ENCODE measurements at regions not wholly inside any gene's neighbourhood (a gene's known extent, or its start where the extent isn't known, plus 50 kb on each side); places are given as distances from the start of the nearest gene placed in this dataset.
A peak's percentile ranks its signal among the peaks of the same experiment; 100 is the strongest.

DNA sequence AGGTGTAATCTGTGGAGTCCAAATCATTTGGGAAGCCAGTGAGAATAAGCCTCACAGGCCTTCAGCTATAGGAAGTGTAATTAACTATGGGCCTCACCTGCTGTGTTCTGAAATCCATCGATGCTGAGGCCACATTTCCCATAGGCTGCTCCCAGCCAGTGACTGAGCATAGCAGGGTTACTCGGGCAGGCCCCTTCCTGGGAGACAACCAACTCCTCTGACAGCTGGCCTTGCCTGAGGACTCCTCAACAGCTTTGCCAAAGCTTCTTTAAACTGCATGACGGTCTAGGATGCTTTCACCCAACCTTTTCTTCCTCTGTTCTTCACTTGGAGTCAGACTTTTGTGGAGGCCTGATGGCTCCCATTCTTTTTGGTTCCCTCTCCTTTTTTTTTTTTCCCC, 63.8 kb upstream of the SMNDC1 start:
- ChIA-PET CTCF (ENCODE audit: low intra/inter-chr PET ratio) (no interaction called here), POLR2A (interaction anchor here (1.2 kb wide), 1 partner anchor 23 kb away, joined by 3 read pairs; no protein-coding TSS in a partner anchor)
- no peaks in the 10 kb centered on the region for H3K9me3 ChIP-seq (replicated peaks; ENCODE audit: control insufficient read depth, insufficient read depth, low read depth, low read length)
- FAIRE-seq (no peak), ATAC-seq (no peak), DNase-seq (ENCODE audit: extremely low read depth in 1 of 4, low spot score in 3 of 4) (no peak)
- H3K9ac ChIP-seq (ENCODE audit: insufficient read depth in 1 of 2, low read depth in 2 of 2, low read length in 2 of 2): no peak overlapping the region
- in situ Hi-C loops (cut with MboI) (no loop called here), intact Hi-C loops (cut with micrococcal nuclease) (no loop called here)
- no peak overlapping the region for H3K27ac ChIP-seq (ENCODE audit: extremely low read depth, low read depth, low read length)
- H3K36me3 ChIP-seq (ENCODE audit: control insufficient read depth, insufficient read depth, low read length): no peaks in the 10 kb centered on the region
- no TSS peak for BruUV-seq (replicated peaks)
- H3K9me1 ChIP-seq (ENCODE audit: control insufficient read depth, insufficient read depth, low read length): no peaks in the 10 kb centered on the region
- no peak overlapping the region for H3K4me2 ChIP-seq (ENCODE audit: insufficient read depth, low read length)
- H3K4me3 ChIP-seq: no peak overlapping the region
- no peaks in the 10 kb centered on the region for H4K20me1 ChIP-seq (replicated peaks; ENCODE audit: control insufficient read depth, insufficient read depth, low read length)
- H2AFZ ChIP-seq (ENCODE audit: low read depth, low read length): no peak overlapping the region
- peaks cover 0 to 24% of the 10 kb centered on the region in 2 experiments; a peak in 3 of 5 replicates for H3K4me1 ChIP-seq (replicated peaks in 1 of 2; ENCODE audit: control insufficient read depth in 2 of 2, insufficient read depth in 2 of 2, low read length in 2 of 2)
- no peak for TF ChIP-seq OTX1 (CRISPR knock-in tag; IDR thresholded peaks at IDR 0.05)
- TF ChIP-seq SMAD3 (CRISPR knock-in tag; conservative IDR thresholded peaks at IDR 0.05): no peak
- no peak for TF ChIP-seq ZNF583 (CRISPR knock-in tag; IDR thresholded peaks at IDR 0.05)
- H3K27me3 ChIP-seq (ENCODE audit: control insufficient read depth in 2 of 2, insufficient read depth in 2 of 2, low read length in 2 of 2): peaks cover 0 to 11% of the 10 kb centered on the region in 2 experiments; a peak in 2 of 5 replicates
- H3K79me2 ChIP-seq (ENCODE audit: control insufficient read depth, insufficient read depth, low read length): no peaks in the 10 kb centered on the region
- WGBS (ENCODE audit: insufficient coverage, low coverage, missing lambda C conversion rate): 25% methylated on average over 3 of the region's 3 CpGs

DNA sequence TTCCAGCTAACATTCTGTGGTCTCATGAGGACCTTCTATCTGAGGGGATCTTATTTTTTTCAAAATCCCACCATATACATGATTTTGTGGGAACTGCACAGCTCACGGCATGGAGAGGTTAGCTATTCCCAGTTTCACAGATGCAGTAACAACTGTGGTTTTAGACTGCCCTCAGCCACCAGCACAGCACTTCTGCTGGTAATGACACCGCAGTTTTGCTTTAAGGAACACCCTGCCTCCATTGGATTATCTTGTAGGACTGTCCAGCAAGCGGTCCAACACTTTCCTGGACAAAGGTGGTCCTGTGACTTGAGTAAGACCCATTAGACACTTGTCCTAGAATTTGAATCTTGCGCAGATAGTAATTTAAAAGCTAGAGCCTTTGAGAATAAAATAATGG, 65.3 kb upstream of the SMNDC1 start:
- no peak overlapping the region for H3K9ac ChIP-seq (ENCODE audit: insufficient read depth in 1 of 2, low read depth in 2 of 2, low read length in 2 of 2)
- H3K4me1 ChIP-seq (replicated peaks in 1 of 2; ENCODE audit: control insufficient read depth in 2 of 2, insufficient read depth in 2 of 2, low read length in 2 of 2): peaks cover 0 to 24% of the 10 kb centered on the region in 2 experiments; a peak in 3 of 5 replicates
- H3K36me3 ChIP-seq (ENCODE audit: control insufficient read depth, insufficient read depth, low read length): no peaks in the 10 kb centered on the region
- ChIA-PET POLR2A (interaction anchor here (0.7 kb wide), 1 partner anchor 18 kb away, joined by 5 read pairs; no protein-coding TSS in a partner anchor), CTCF (ENCODE audit: low intra/inter-chr PET ratio) (interaction anchor here (0.5 kb wide), 1 partner anchor 48 kb away, joined by 5 read pairs; no protein-coding TSS in a partner anchor)
- in situ Hi-C loops (cut with MboI): no loop called here
- DNase-seq (ENCODE audit: extremely low read depth in 1 of 4, low spot score in 3 of 4) (no peak), ATAC-seq (no peak), FAIRE-seq (peak; percentile 37)
- no peaks in the 10 kb centered on the region for H3K9me1 ChIP-seq (ENCODE audit: control insufficient read depth, insufficient read depth, low read length)
- no peak overlapping the region for H3K4me2 ChIP-seq (ENCODE audit: insufficient read depth, low read length)
- H3K27me3 ChIP-seq (ENCODE audit: control insufficient read depth in 2 of 2, insufficient read depth in 2 of 2, low read length in 2 of 2): peaks cover 0 to 5% of the 10 kb centered on the region in 2 experiments; a peak in 2 of 5 replicates
- H3K9me3 ChIP-seq (replicated peaks; ENCODE audit: control insufficient read depth, insufficient read depth, low read depth, low read length): no peaks in the 10 kb centered on the region
- intact Hi-C loops (cut with micrococcal nuclease): no loop called here
- no peaks in the 10 kb centered on the region for H4K20me1 ChIP-seq (replicated peaks; ENCODE audit: control insufficient read depth, insufficient read depth, low read length)
- no TSS peak for BruUV-seq (replicated peaks)
- no peak overlapping the region for H3K4me3 ChIP-seq
- H2AFZ ChIP-seq (ENCODE audit: low read depth, low read length): peak overlapping the region; percentile 45; the same call in 1 of the 2 replicates
- H3K27ac ChIP-seq (ENCODE audit: extremely low read depth, low read depth, low read length): no peak overlapping the region
- WGBS (ENCODE audit: insufficient coverage, low coverage, missing lambda C conversion rate): 42% methylated on average over 4 of the region's 4 CpGs
- peak; percentile 38 for TF ChIP-seq C11orf30 (IDR thresholded peaks at IDR 0.05; ENCODE audit: low read depth)
- TF ChIP-seq, protein P1, sequence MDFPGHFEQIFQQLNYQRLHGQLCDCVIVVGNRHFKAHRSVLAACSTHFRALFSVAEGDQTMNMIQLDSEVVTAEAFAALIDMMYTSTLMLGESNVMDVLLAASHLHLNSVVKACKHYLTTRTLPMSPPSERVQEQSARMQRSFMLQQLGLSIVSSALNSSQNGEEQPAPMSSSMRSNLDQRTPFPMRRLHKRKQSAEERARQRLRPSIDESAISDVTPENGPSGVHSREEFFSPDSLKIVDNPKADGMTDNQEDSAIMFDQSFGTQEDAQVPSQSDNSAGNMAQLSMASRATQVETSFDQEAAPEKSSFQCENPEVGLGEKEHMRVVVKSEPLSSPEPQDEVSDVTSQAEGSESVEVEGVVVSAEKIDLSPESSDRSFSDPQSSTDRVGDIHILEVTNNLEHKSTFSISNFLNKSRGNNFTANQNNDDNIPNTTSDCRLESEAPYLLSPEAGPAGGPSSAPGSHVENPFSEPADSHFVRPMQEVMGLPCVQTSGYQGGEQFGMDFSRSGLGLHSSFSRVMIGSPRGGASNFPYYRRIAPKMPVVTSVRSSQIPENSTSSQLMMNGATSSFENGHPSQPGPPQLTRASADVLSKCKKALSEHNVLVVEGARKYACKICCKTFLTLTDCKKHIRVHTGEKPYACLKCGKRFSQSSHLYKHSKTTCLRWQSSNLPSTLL (IDR thresholded peaks at IDR 0.05): no peak
- no peak for TF ChIP-seq RBM14 (IDR thresholded peaks at IDR 0.05; ENCODE audit: borderline replicate concordance, insufficient read depth, low read depth, low read length)
- TF ChIP-seq MAFK (IDR thresholded peaks at IDR 0.05; ENCODE audit: low read length): peak; percentile 28; the same call in 1 of the 2 replicates
- no peak for TF ChIP-seq CBX1 (IDR thresholded peaks at IDR 0.05; ENCODE audit: low read depth)
- peak; percentile 73 for TF ChIP-seq NFE2 (IDR thresholded peaks at IDR 0.05; ENCODE audit: low read depth)
- no peak for TF ChIP-seq ZNF41 (CRISPR knock-in tag; conservative IDR thresholded peaks at IDR 0.05)
- TF ChIP-seq NCOA6 (IDR thresholded peaks at IDR 0.05): no peak
- TF ChIP-seq ZNF316 (IDR thresholded peaks at IDR 0.05): 0 out of 2 replicates have a peak, but pooled peaks have one; percentile 15
- peak; percentile 60; the same call in 1 of the 2 replicates for TF ChIP-seq MAFG (tag; conservative IDR thresholded peaks at IDR 0.05)
- H3K79me2 ChIP-seq (ENCODE audit: control insufficient read depth, insufficient read depth, low read length): no peaks in the 10 kb centered on the region

All from K562 (cell line).